Stomach (tissue), 8 donors: ENCODE measurements at regions not wholly inside any gene's neighbourhood (a gene's known extent, or its start where the extent isn't known, plus 50 kb on each side); places are given as distances from the start of the nearest gene placed in this dataset.

Source experiments
- DNase-seq, 2 donors: peaks; one replicate each; pipeline versions ENCODE4 v3.0.0 to v3.0.0-alpha.2; 2013 to 2019
- H3K27ac ChIP-seq, 5 donors: fragments of 200-600 bp in 4 of 5; sonication (generic) in 4 of 5; one replicate each; pipeline ENCODE4 v1.5.1; 2013 to 2019; ENCODE audit warnings: mild to moderate bottlenecking in 1 of 5, moderate library complexity in 1 of 5
- H3K27me3 ChIP-seq, 3 donors: fragments of 200-600 bp; sonication (generic); one replicate each; pipeline ENCODE4 v1.5.1; 2017 to 2019; ENCODE audit warnings: mixed run types in 1 of 3
- H3K36me3 ChIP-seq, 4 donors: fragments of 200-600 bp; sonication (generic); 1 replicate in 3 of 4; 2 replicates in 1 of 4; pipeline ENCODE4 v1.5.1; 2016 to 2019
- H3K4me1 ChIP-seq, 4 donors: fragments of 200-600 bp; sonication (generic); one replicate each; pipeline ENCODE4 v1.5.1; 2016 to 2019
- H3K4me3 ChIP-seq, 4 donors: fragments of 200-600 bp; sonication (generic) in 3 of 4; one replicate each; pipeline ENCODE4 v1.5.1; 2016 to 2019; ENCODE audit warnings: mild to moderate bottlenecking in 1 of 4
- H3K9me3 ChIP-seq, 4 donors: fragments of 200-600 bp; sonication (generic); one replicate each; pipeline ENCODE4 v1.5.1; 2016 to 2019
- EP300 ChIP-seq: sonication (generic); formaldehyde crosslinking; IDR thresholded peaks from one replicate; pipeline ENCODE4 v1.6.1; 2017; ENCODE audit warnings: antibody characterized with exemption
- POLR2A ChIP-seq, 4 donors: fragments of 450-650 bp; IDR thresholded peaks; one replicate each; pipeline ENCODE4 v1.6.1; 2016; ENCODE audit warnings: antibody characterized with exemption in 4 of 4, control low read depth in 2 of 4, mild to moderate bottlenecking in 1 of 4, moderate library complexity in 1 of 4
- POLR2AphosphoS5 ChIP-seq, 3 donors: sonication (generic); formaldehyde crosslinking; IDR thresholded peaks; one replicate each; pipeline ENCODE4 v1.6.1; 2016; ENCODE audit warnings: antibody characterized with exemption in 3 of 3
- WGBS, 5 donors: extraction: QIAGEN DNeasy Blood & Tissue Kit in 3 of 5; methylation state at CpG; one replicate each; pipeline versions ENCODE4 v1.1.5 to v1.1.7; 2013 to 2018; 5-methylcytosine and 5-hydroxymethylcytosine counted together
- intact Hi-C: fragments of 100-400 bp; cut with DNase I; formaldehyde crosslinking; loops from one replicate; pipeline ENCODE4 v1.15.1; 2023; ENCODE audit warnings: low total_unique reads
- TF ChIP-seq, protein P1 (sequence below), 7 experiments: fragments of 450-650 bp in 4 of 7; fragments of 200-600 bp in 3 of 7; sonication (generic) in 3 of 7; IDR thresholded peaks; one replicate each; pipeline ENCODE4 v1.5.1; 2016 to 2019; ENCODE audit warnings: antibody characterized with exemption in 7 of 7, control low read depth in 2 of 7, mild to moderate bottlenecking in 1 of 7
- donor health status: healthy with polysubstance abuse.
- donor health status: Bipolar disorder and iron deficiency.
- donor health status: healthy.

DNA sequence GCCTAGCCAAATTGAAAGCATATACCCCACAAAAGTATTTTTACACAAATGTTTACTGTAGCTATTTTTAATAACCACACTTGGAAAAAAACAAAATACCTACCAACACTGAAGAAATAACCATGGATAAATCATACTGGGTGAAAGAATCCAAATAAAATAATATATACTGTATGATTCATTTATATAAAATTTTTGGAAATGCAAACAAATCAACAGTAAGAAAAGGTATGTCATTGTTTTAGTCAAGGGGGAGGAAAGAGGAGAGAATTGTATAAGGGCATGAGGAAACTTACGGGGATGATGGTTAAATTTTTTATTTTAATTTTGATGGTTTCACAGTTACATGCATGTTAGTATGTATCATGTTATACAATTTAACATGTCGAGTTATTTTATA is 557.8 kb downstream of the TECRL start:
- intact Hi-C loops = no loop called here
- no peak for DNase-seq
- Histone ChIP-seq H3K4me3 (no peak overlapping the region), H3K27me3 (no peaks in the 10 kb centered on the region), H3K4me1 (no peaks in the 10 kb centered on the region), H3K36me3 (no peaks in the 10 kb centered on the region), H3K9me3 (no peaks in the 10 kb centered on the region), H3K27ac (no peak overlapping the region)
- no peak for TF ChIP-seq EP300
- TF ChIP-seq, protein P1, sequence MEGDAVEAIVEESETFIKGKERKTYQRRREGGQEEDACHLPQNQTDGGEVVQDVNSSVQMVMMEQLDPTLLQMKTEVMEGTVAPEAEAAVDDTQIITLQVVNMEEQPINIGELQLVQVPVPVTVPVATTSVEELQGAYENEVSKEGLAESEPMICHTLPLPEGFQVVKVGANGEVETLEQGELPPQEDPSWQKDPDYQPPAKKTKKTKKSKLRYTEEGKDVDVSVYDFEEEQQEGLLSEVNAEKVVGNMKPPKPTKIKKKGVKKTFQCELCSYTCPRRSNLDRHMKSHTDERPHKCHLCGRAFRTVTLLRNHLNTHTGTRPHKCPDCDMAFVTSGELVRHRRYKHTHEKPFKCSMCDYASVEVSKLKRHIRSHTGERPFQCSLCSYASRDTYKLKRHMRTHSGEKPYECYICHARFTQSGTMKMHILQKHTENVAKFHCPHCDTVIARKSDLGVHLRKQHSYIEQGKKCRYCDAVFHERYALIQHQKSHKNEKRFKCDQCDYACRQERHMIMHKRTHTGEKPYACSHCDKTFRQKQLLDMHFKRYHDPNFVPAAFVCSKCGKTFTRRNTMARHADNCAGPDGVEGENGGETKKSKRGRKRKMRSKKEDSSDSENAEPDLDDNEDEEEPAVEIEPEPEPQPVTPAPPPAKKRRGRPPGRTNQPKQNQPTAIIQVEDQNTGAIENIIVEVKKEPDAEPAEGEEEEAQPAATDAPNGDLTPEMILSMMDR (IDR thresholded peaks at IDR 0.05) = no peak
- no peak for TF ChIP-seq POLR2AphosphoS5 (IDR thresholded peaks at IDR 0.05)
- no peak for TF ChIP-seq POLR2A (IDR thresholded peaks at IDR 0.05)
- WGBS, 5 donors = 87 to 94% (median 91%) methylated on average over 2 of the region's 2 CpGs

DNA sequence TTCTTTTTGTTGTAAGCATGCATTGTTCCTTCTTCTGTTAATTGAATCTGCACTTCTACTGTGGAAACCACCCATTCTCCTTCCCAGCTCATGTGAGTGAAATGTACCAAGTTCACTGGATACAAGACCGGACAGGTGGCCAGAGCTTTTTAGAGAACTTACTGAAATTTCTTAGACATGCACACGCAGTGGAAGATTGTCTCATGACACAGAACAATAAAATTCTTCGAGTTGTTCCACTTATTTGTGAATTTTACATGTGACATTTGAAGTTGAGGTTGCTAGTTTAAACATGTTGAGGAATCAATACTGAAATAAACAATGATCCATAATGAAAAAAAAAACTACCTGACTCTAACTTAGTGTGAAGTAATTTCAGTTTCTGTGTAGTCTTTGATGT is 568.0 kb downstream of the TECRL start:
- Histone ChIP-seq H3K4me3 (no peak overlapping the region), H3K36me3 (no peaks in the 10 kb centered on the region), H3K27me3 (no peaks in the 10 kb centered on the region), H3K27ac (no peak overlapping the region), H3K9me3 (no peaks in the 10 kb centered on the region), H3K4me1 (no peaks in the 10 kb centered on the region)
- intact Hi-C loops = no loop called here
- TF ChIP-seq EP300 (no peak), POLR2A (IDR thresholded peaks at IDR 0.05) (no peak), POLR2AphosphoS5 (IDR thresholded peaks at IDR 0.05) (no peak)
- TF ChIP-seq, protein P1 (IDR thresholded peaks at IDR 0.05) = no peak
- WGBS, 5 donors = 66 to 75% (median 71%) methylated on average over 3 of the region's 3 CpGs; no CpG with 5 or more reads in 1 of the 5 donors
- DNase-seq = no peak

DNA sequence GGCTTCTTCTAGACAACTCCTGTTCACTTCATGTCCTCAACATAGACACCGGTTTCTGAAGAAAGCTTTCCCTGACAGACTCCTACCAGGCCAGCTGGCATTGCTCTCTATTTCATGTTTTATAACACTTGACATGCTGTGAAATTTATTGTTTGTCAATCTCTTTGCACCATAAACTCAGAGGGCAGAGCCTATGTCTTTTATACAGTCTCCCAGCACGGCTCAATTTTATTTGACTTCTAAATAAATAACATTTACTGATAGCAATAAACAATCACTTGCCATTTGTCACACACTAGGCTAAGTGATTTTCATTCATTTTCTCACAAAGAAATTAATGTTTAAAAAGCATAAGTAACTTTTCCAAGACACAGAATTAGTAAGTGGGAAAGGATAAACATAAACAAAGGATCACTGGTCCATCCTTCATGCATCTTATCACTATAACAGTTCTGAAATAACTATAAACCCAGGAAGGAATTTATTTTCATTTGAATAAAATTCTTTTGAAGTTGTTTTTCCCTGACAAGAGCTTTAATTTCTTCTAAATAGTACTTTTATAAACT is 577.6 kb downstream of the TECRL start:
- WGBS, 5 donors = 38 to 60% (median 48%) methylated on average over 2 of the region's 2 CpGs; no CpG with 5 or more reads in 1 of the 5 donors
- H3K4me1 ChIP-seq = no peaks in the 10 kb centered on the region
- no peaks in the 10 kb centered on the region for H3K9me3 ChIP-seq
- intact Hi-C loops = no loop called here
- H3K36me3 ChIP-seq = no peaks in the 10 kb centered on the region
- H3K27ac ChIP-seq = no peak overlapping the region
- TF ChIP-seq, protein P1 (IDR thresholded peaks at IDR 0.05) = no peak
- TF ChIP-seq POLR2AphosphoS5 (IDR thresholded peaks at IDR 0.05) (no peak), EP300 (no peak), POLR2A (IDR thresholded peaks at IDR 0.05) (no peak)
- no peak for DNase-seq
- H3K27me3 ChIP-seq = no peaks in the 10 kb centered on the region
- no peak overlapping the region for H3K4me3 ChIP-seq

DNA sequence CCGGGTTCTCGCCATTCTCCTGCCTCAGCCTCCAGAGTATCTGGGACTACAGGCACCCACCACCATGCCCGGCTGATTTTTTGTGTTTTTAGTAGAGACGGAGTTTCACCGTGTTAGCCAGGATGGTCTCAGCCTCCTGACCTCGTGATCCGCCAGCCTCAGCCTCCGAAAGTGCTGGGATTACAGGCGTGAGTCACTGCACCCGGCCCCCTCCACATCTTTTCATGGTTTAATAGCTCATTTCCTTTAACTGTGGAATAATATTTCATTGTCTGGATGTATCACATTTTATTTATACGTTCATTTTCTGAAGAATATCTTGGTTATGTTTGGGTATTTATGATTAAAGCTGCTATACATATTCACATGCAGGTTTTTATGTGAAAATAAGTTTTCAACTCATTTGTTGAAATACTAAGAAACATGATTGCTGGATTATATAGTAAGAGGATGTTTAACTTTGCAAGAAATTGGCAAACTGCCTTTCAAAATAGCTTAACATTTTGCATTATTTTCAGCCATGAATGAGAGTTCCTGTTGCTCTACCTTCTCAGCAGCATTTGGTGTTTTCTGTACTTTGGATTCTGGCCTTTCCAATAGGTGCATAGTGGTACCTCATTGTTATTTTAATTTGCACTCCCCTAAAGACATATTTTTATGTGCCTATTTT is 591.9 kb downstream of the TECRL start:
- no peak for TF ChIP-seq POLR2AphosphoS5 (IDR thresholded peaks at IDR 0.05)
- TF ChIP-seq, protein P1 (IDR thresholded peaks at IDR 0.05) = no peak
- TF ChIP-seq EP300 = no peak
- TF ChIP-seq POLR2A (IDR thresholded peaks at IDR 0.05) = no peak
- intact Hi-C loops = no loop called here
- Histone ChIP-seq H3K4me3 (no peak overlapping the region), H3K4me1 (no peaks in the 10 kb centered on the region), H3K36me3 (no peaks in the 10 kb centered on the region), H3K9me3 (peaks cover 0 to 11% (median 4%) of the 10 kb centered on the region in 4 donors), H3K27me3 (no peaks in the 10 kb centered on the region), H3K27ac (no peak overlapping the region)
- DNase-seq = no peak
- WGBS, 5 donors = 71 to 86% (median 75%) methylated on average over 11 of the region's 11 CpGs
